ENCODE measurements at regions not wholly inside any gene's neighbourhood (a gene's known extent, or its start where the extent isn't known, plus 50 kb on each side); places are given as distances from the start of the nearest gene placed in this dataset.

DNA sequence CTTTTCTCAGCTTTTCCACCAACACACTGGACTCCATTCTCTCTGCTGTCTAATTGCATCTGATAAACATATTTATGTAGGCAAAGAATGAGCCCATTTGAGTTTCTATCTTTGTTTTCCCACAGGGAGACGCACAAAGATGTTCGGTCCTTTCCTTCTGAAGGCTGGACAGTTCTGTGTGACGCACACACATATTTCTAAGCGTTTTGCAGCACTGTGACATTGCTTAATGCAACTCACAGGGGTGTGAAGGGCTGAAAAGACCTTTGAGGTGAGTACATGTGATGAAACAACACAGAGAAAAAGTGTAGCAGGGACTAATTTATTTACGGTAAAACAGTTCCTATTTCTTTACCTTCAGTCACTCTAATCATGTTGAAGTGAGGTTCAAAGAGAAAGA, 323.1 kb upstream of the RUNX1 start:
- TF ChIP-seq POLR2A (IDR thresholded peaks at IDR 0.05) = no peak
- TF ChIP-seq, protein P1, sequence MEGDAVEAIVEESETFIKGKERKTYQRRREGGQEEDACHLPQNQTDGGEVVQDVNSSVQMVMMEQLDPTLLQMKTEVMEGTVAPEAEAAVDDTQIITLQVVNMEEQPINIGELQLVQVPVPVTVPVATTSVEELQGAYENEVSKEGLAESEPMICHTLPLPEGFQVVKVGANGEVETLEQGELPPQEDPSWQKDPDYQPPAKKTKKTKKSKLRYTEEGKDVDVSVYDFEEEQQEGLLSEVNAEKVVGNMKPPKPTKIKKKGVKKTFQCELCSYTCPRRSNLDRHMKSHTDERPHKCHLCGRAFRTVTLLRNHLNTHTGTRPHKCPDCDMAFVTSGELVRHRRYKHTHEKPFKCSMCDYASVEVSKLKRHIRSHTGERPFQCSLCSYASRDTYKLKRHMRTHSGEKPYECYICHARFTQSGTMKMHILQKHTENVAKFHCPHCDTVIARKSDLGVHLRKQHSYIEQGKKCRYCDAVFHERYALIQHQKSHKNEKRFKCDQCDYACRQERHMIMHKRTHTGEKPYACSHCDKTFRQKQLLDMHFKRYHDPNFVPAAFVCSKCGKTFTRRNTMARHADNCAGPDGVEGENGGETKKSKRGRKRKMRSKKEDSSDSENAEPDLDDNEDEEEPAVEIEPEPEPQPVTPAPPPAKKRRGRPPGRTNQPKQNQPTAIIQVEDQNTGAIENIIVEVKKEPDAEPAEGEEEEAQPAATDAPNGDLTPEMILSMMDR (IDR thresholded peaks at IDR 0.05) = no peak
